HL-60 (cell line): ENCODE measurements at regions not wholly inside any gene's neighbourhood (a gene's known extent, or its start where the extent isn't known, plus 50 kb on each side); places are given as distances from the start of the nearest gene placed in this dataset.

Experiments used
- DNase-seq, 2 experiments: peaks; one replicate each; pipeline ENCODE4 v3.0.0-alpha.2; 2010 to 2020; ENCODE audit warnings: low read depth in 1 of 2, low spot score in 1 of 2
- H3K27ac ChIP-seq: fragments of 250-450 bp; sonication (Bioruptor Pico); replicated peaks from 2 replicates; pipeline ENCODE4 v1.5.1; 2020; ENCODE audit warnings: mild to moderate bottlenecking, moderate library complexity
- H3K27me3 ChIP-seq: fragments of 250-450 bp; sonication (Bioruptor Pico); 2 replicates; pipeline ENCODE4 v1.5.1; 2021; ENCODE audit warnings: mild to moderate bottlenecking, moderate library complexity; ENCODE audit not compliant: insufficient read depth, poor library complexity, severe bottlenecking
- H3K4me3 ChIP-seq: replicated peaks from 2 replicates; pipeline ENCODE4 v1.5.1; 2011; ENCODE audit warnings: mild to moderate bottlenecking, control low read depth, low read length; ENCODE audit not compliant: insufficient read depth
- CTCF ChIP-seq: IDR thresholded peaks from one replicate; pipeline ENCODE4 v1.5.1; 2011; ENCODE audit warnings: low read length, control low read depth, inconsistent platforms; ENCODE audit not compliant: insufficient read depth
- GABPA ChIP-seq: IDR thresholded peaks from 2 replicates; pipeline ENCODE4 v1.6.1; 2012; ENCODE audit warnings: low read depth
- POLR2AphosphoS5 ChIP-seq: IDR thresholded peaks from 2 replicates; pipeline ENCODE4 v1.6.1; 2012; ENCODE audit warnings: low read depth
- REST ChIP-seq: IDR thresholded peaks from 2 replicates; pipeline ENCODE4 v1.6.1; 2012; ENCODE audit warnings: low read depth; ENCODE audit not compliant: insufficient replicate concordance
- SPI1 ChIP-seq: IDR thresholded peaks from 2 replicates; pipeline ENCODE4 v1.6.1; 2012; ENCODE audit warnings: low read depth, mild to moderate bottlenecking, borderline replicate concordance

GRCh38 chr6:51337277-51337676 lies 518.6 kb downstream of the TFAP2B start:
- DNase-seq, result no peak
- Histone ChIP-seq H3K27ac (no peak overlapping the region), H3K4me3 (no peak overlapping the region), H3K27me3 (no peaks in the 10 kb centered on the region)
- TF ChIP-seq CTCF (no peak), POLR2AphosphoS5 (no peak)

GRCh38 chr6:51339108-51339507 lies 520.4 kb downstream of the TFAP2B start:
- H3K27me3 ChIP-seq, result no peaks in the 10 kb centered on the region
- DNase-seq, result no peak
- no peak overlapping the region for H3K27ac ChIP-seq
- no peak for TF ChIP-seq POLR2AphosphoS5
- no peak for TF ChIP-seq CTCF
- TF ChIP-seq REST, result no peak
- no peak for TF ChIP-seq GABPA
- no peak for TF ChIP-seq SPI1
- H3K4me3 ChIP-seq, result no peak overlapping the region

GRCh38 chr6:51339728-51340127 lies 521.1 kb downstream of the TFAP2B start:
- H3K4me3 ChIP-seq, result no peak overlapping the region
- no peak for DNase-seq

GRCh38 chr6:51342393-51342792 lies 523.7 kb downstream of the TFAP2B start:
- Histone ChIP-seq H3K27ac (no peak overlapping the region), H3K4me3 (no peak overlapping the region), H3K27me3 (no peaks in the 10 kb centered on the region)
- TF ChIP-seq REST (no peak), SPI1 (no peak), GABPA (no peak), CTCF (no peak)
- no peak for DNase-seq

More at GRCh38 chr6:51339728-51340127, 521.1 kb downstream of the TFAP2B start:
- no peaks in the 10 kb centered on the region for H3K27me3 ChIP-seq
- TF ChIP-seq POLR2AphosphoS5 (no peak), CTCF (no peak)
- H3K27ac ChIP-seq, result no peak overlapping the region
